H9 (cell line): ENCODE measurements at regions not wholly inside any gene's neighbourhood (a gene's known extent, or its start where the extent isn't known, plus 50 kb on each side); places are given as distances from the start of the nearest gene placed in this dataset.

Experiments used
- DNase-seq: peaks from one replicate; pipeline ENCODE4 v3.0.0-alpha.2; 2017
- H2AFZ ChIP-seq: one replicate; pipeline ENCODE4 v1.6.1; 2013; ENCODE audit warnings: mild to moderate bottlenecking, low read length, control low read depth, moderate library complexity
- H2AK5ac ChIP-seq: 2 replicates; pipeline ENCODE4 v1.6.1; 2013; ENCODE audit warnings: low read length, control low read depth, mixed read lengths; ENCODE audit not compliant: insufficient read length
- H2BK120ac ChIP-seq: one replicate; pipeline ENCODE4 v1.6.1; 2013; ENCODE audit warnings: low read depth, mild to moderate bottlenecking, low read length, control low read depth, inconsistent platforms; ENCODE audit not compliant: poor library complexity, severe bottlenecking
- H2BK12ac ChIP-seq: 2 replicates; pipeline ENCODE4 v1.6.1; 2013; ENCODE audit warnings: low read length, control low read depth, mixed read lengths, low read depth; ENCODE audit not compliant: insufficient read length
- H2BK15ac ChIP-seq: 2 replicates; pipeline ENCODE4 v1.6.1; 2013; ENCODE audit warnings: low read depth, low read length, control low read depth
- H2BK20ac ChIP-seq: one replicate; pipeline ENCODE4 v1.6.1; 2013; ENCODE audit warnings: low read depth, mild to moderate bottlenecking, low read length, control low read depth, inconsistent platforms; ENCODE audit not compliant: poor library complexity, severe bottlenecking
- H2BK5ac ChIP-seq: 2 replicates; pipeline ENCODE4 v1.6.1; 2013; ENCODE audit warnings: low read length, control low read depth, mixed read lengths; ENCODE audit not compliant: insufficient read length
- H3K14ac ChIP-seq: 2 replicates; pipeline ENCODE4 v1.6.1; 2013; ENCODE audit warnings: low read length, control low read depth; ENCODE audit not compliant: insufficient read depth
- H3K18ac ChIP-seq: 2 replicates; pipeline ENCODE4 v1.6.1; 2013; ENCODE audit warnings: low read depth, mild to moderate bottlenecking, mixed read lengths, low read length, control low read depth; ENCODE audit not compliant: insufficient read length
- H3K23ac ChIP-seq: 2 replicates; pipeline ENCODE4 v1.6.1; 2013; ENCODE audit warnings: low read length, control low read depth, mixed read lengths, low read depth; ENCODE audit not compliant: insufficient read length
- H3K23me2 ChIP-seq: 2 replicates; pipeline ENCODE4 v1.6.1; 2013; ENCODE audit warnings: low read depth, mild to moderate bottlenecking, mixed read lengths, low read length, control low read depth; ENCODE audit not compliant: insufficient read length, poor library complexity, severe bottlenecking
- H3K27ac ChIP-seq: 2 replicates; pipeline ENCODE4 v1.5.1; 2013; ENCODE audit warnings: low read length, control low read depth, mixed read lengths, low read depth; ENCODE audit not compliant: insufficient read length
- H3K27me3 ChIP-seq: 2 replicates; pipeline ENCODE4 v1.6.1; 2013; ENCODE audit warnings: low read length, control low read depth, inconsistent platforms; ENCODE audit not compliant: insufficient read depth
- H3K4ac ChIP-seq: 2 replicates; pipeline ENCODE4 v1.6.1; 2013; ENCODE audit warnings: low read depth, mild to moderate bottlenecking, control low read depth, inconsistent platforms, low read length, moderate library complexity
- H3K4me1 ChIP-seq: 2 replicates; pipeline ENCODE4 v1.6.1; 2013; ENCODE audit warnings: low read length, control low read depth, inconsistent platforms; ENCODE audit not compliant: insufficient read depth
- H3K4me2 ChIP-seq: 2 replicates; pipeline ENCODE4 v1.6.1; 2013; ENCODE audit warnings: low read length, control low read depth, mixed read lengths; ENCODE audit not compliant: insufficient read length, insufficient read depth
- H3K56ac ChIP-seq: 2 replicates; pipeline ENCODE4 v1.6.1; 2013; ENCODE audit warnings: low read depth, mild to moderate bottlenecking, mixed read lengths, low read length, control low read depth; ENCODE audit not compliant: insufficient read length
- H3K79me1 ChIP-seq: 2 replicates; pipeline ENCODE4 v1.6.1; 2013; ENCODE audit warnings: low read depth, mild to moderate bottlenecking, moderate library complexity, low read length, control low read depth, inconsistent platforms; ENCODE audit not compliant: insufficient read depth, poor library complexity, severe bottlenecking
- H3K79me2 ChIP-seq: 2 replicates; pipeline ENCODE4 v1.6.1; 2013; ENCODE audit warnings: low read length, control low read depth, inconsistent platforms; ENCODE audit not compliant: insufficient read depth
- H3K9ac ChIP-seq: 2 replicates; pipeline ENCODE4 v1.6.1; 2013; ENCODE audit warnings: low read length, control low read depth, mixed read lengths; ENCODE audit not compliant: insufficient read length; ENCODE audit errors: extremely low read depth
- H3K9me3 ChIP-seq: one replicate; pipeline ENCODE4 v1.6.1; 2013; ENCODE audit warnings: low read depth, low read length, inconsistent platforms; ENCODE audit not compliant: control insufficient read depth
- H3T11ph ChIP-seq: one replicate; pipeline ENCODE4 v1.6.1; 2013; ENCODE audit warnings: mild to moderate bottlenecking, low read length, control low read depth, inconsistent platforms
- H4K20me1 ChIP-seq: one replicate; pipeline ENCODE4 v1.6.1; 2013; ENCODE audit not compliant: control insufficient read depth, insufficient read length, insufficient read depth
- H4K5ac ChIP-seq: 2 replicates; pipeline ENCODE4 v1.6.1; 2013; ENCODE audit warnings: low read depth, mild to moderate bottlenecking, mixed read lengths, low read length, control low read depth; ENCODE audit not compliant: insufficient read length
- H4K8ac ChIP-seq: replicated peaks from 2 replicates; pipeline ENCODE4 v1.6.1; 2013; ENCODE audit warnings: low read length, control low read depth, mixed read lengths, low read depth; ENCODE audit not compliant: insufficient read length
- H4K91ac ChIP-seq: 2 replicates; pipeline ENCODE4 v1.6.1; 2013; ENCODE audit warnings: low read depth, mild to moderate bottlenecking, moderate library complexity, mixed read lengths, low read length, control low read depth; ENCODE audit not compliant: insufficient read length
- H3K27ac Mint-ChIP-seq, 3 experiments: 2 replicates in 2 of 3; 3 replicates in 1 of 3; pipeline ENCODE4 v1.8.0; 2020 to 2021; ENCODE audit warnings: mixed read lengths in 3 of 3, mild to moderate bottlenecking in 1 of 3, moderate library complexity in 1 of 3
- H3K27me3 Mint-ChIP-seq: 2 replicates; pipeline ENCODE4 v1.8.0; 2021; ENCODE audit warnings: low read depth, mild to moderate bottlenecking, moderate library complexity, mixed read lengths
- H3K36me3 Mint-ChIP-seq, 3 experiments: 2 replicates in 2 of 3; 3 replicates in 1 of 3; pipeline ENCODE4 v1.8.0; 2020 to 2021; ENCODE audit warnings: low read depth in 3 of 3, mixed read lengths in 3 of 3; ENCODE audit not compliant: insufficient read depth in 1 of 3
- H3K4me1 Mint-ChIP-seq, 2 experiments: 2 replicates each; pipeline ENCODE4 v1.8.0; 2020; ENCODE audit warnings: mixed read lengths in 2 of 2
- H3K4me3 Mint-ChIP-seq, 2 experiments: 2 replicates in 1 of 2; 3 replicates in 1 of 2; pipeline ENCODE4 v1.8.0; 2020 to 2021; ENCODE audit warnings: mild to moderate bottlenecking in 2 of 2, mixed read lengths in 2 of 2, moderate library complexity in 1 of 2
- H3K9me3 Mint-ChIP-seq, 2 experiments: 2 replicates in 1 of 2; 3 replicates in 1 of 2; pipeline ENCODE4 v1.8.0; 2020; ENCODE audit warnings: mild to moderate bottlenecking in 2 of 2, mixed read lengths in 2 of 2, moderate library complexity in 1 of 2
- WGBS: extraction: QIAGEN DNeasy Blood & Tissue Kit; methylation state at CpG from one replicate; pipeline ENCODE4 v1.1.7; 2013; ENCODE audit warnings: missing lambda C conversion rate, low lambda C conversion rate, mixed read lengths; ENCODE audit not compliant: insufficient read length; ENCODE audit errors: extremely low coverage; 5-methylcytosine and 5-hydroxymethylcytosine counted together
- TF ChIP-seq, protein P1 (sequence below): fragments of 200-600 bp; sonication (generic); conservative IDR thresholded peaks from 3 replicates; pipeline ENCODE4 v1.8.0; 2021; ENCODE audit warnings: antibody characterized with exemption, mild to moderate bottlenecking

GRCh38 chr13:89752394-89752793 lies 1595.1 kb upstream of the MIR17HG start:
- Histone ChIP-seq H3K18ac (no peak overlapping the region), H3K14ac (no peak overlapping the region), H3K27ac (no peak overlapping the region), H4K5ac (no peak overlapping the region), H3K23me2 (no peaks in the 10 kb centered on the region), H2BK20ac (no peak overlapping the region), H3K56ac (no peak overlapping the region), H3K23ac (no peak overlapping the region), H4K20me1 (no peaks in the 10 kb centered on the region), H2BK15ac (no peak overlapping the region), H3K4me2 (no peak overlapping the region), H2BK120ac (no peak overlapping the region), H3K4ac (no peak overlapping the region), H4K8ac (no peak overlapping the region), H4K91ac (no peak overlapping the region), H2BK5ac (no peak overlapping the region), H3T11ph (no peak overlapping the region), H3K4me1 (no peaks in the 10 kb centered on the region), H3K9me3 (peaks cover 7% of the 10 kb centered on the region), H2BK12ac (no peak overlapping the region), H2AFZ (no peak overlapping the region), H3K79me1 (no peaks in the 10 kb centered on the region), H3K27me3 (no peaks in the 10 kb centered on the region), H2AK5ac (no peak overlapping the region), H3K79me2 (no peaks in the 10 kb centered on the region), H3K9ac (no peak overlapping the region)
- Mint-ChIP-seq H3K36me3 (peaks cover 4 to 12% (median 8%) of the 10 kb centered on the region in 3 experiments; a peak in 4 of 7 replicates), H3K27ac (no peak overlapping the region), H3K9me3 (peaks cover 11% of the 10 kb centered on the region in 2 experiments), H3K4me3 (no peak overlapping the region), H3K27me3 (no peaks in the 10 kb centered on the region), H3K4me1 (no peaks in the 10 kb centered on the region)
- DNase-seq = no peak
- WGBS = no CpG with 5 or more reads among the region's 1 CpG
- TF ChIP-seq, protein P1, sequence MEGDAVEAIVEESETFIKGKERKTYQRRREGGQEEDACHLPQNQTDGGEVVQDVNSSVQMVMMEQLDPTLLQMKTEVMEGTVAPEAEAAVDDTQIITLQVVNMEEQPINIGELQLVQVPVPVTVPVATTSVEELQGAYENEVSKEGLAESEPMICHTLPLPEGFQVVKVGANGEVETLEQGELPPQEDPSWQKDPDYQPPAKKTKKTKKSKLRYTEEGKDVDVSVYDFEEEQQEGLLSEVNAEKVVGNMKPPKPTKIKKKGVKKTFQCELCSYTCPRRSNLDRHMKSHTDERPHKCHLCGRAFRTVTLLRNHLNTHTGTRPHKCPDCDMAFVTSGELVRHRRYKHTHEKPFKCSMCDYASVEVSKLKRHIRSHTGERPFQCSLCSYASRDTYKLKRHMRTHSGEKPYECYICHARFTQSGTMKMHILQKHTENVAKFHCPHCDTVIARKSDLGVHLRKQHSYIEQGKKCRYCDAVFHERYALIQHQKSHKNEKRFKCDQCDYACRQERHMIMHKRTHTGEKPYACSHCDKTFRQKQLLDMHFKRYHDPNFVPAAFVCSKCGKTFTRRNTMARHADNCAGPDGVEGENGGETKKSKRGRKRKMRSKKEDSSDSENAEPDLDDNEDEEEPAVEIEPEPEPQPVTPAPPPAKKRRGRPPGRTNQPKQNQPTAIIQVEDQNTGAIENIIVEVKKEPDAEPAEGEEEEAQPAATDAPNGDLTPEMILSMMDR = no peak
